Mucosa of descending colon (tissue), 3 donors: ENCODE measurements at regions not wholly inside any gene's neighbourhood (a gene's known extent, or its start where the extent isn't known, plus 50 kb on each side); places are given as distances from the start of the nearest gene placed in this dataset.
"Not testable (repeated sequence)": the region's sequence is repeated elsewhere in the genome, so short reads cannot be mapped to it uniquely, and the experiment has no call there.

Source experiments
- ATAC-seq: fragments of 200-7000 bp; cut with Tn5 transposase; one replicate; pipeline ENCODE4 v1.9.1; 2020; ENCODE audit warnings: mild to moderate bottlenecking, moderate library complexity
- DNase-seq, 3 donors: peaks; one replicate each; pipeline ENCODE4 v3.0.0-alpha.2; 2020
- H3K36me3 ChIP-seq: fragments of 200-600 bp; one replicate; pipeline ENCODE4 v1.8.0; 2021; ENCODE audit warnings: low read depth, mild to moderate bottlenecking
- H3K4me1 ChIP-seq: fragments of 200-600 bp; one replicate; pipeline ENCODE4 v1.8.0; 2021; ENCODE audit warnings: low read depth, mild to moderate bottlenecking
- H3K4me3 ChIP-seq: fragments of 200-600 bp; one replicate; pipeline ENCODE4 v1.8.0; 2021; ENCODE audit warnings: mild to moderate bottlenecking
- H3K9me3 ChIP-seq: fragments of 200-600 bp; one replicate; pipeline ENCODE4 v1.8.0; 2021; ENCODE audit warnings: mild to moderate bottlenecking
- CTCF ChIP-seq: fragments of 200-600 bp; IDR thresholded peaks from one replicate; pipeline ENCODE4 v1.8.0; 2022; ENCODE audit warnings: antibody characterized with exemption, mild to moderate bottlenecking
- intact Hi-C, 2 donors: fragments of 100-400 bp; cut with DNase I in 1 of 2; cut with micrococcal nuclease in 1 of 2; formaldehyde crosslinking; loops; one replicate each; pipeline versions ENCODE4 v1.11.0 to v1.11.1; 2022; cut with DNase I, micrococcal nuclease
- donor health status: DM: no; HTN: no; CAD: no; lungs with moderate emphysema.
- donor health status: DM: no; HTN: no; CAD: no.
- donor health status: DM: no; HTN: yes; CAD: no.

GRCh38 chr6:76771059-76771634 lies 692.1 kb downstream of the HTR1B start:
- DNase-seq (no peak), ATAC-seq (no peak)
- no peak overlapping the region for H3K4me3 ChIP-seq
- H3K4me1 ChIP-seq, result no peaks in the 10 kb centered on the region
- TF ChIP-seq CTCF, result no peak
- no peaks in the 10 kb centered on the region for H3K36me3 ChIP-seq
- no peaks in the 10 kb centered on the region for H3K9me3 ChIP-seq
- intact Hi-C loops, result no loop called here

GRCh38 chr6:76770281-76770680 lies 693.0 kb downstream of the HTR1B start:
- intact Hi-C loops, result no loop called here
- no peak for TF ChIP-seq CTCF
- no peak overlapping the region for H3K4me3 ChIP-seq
- H3K4me1 ChIP-seq, result no peaks in the 10 kb centered on the region
- H3K36me3 ChIP-seq, result no peaks in the 10 kb centered on the region
- no peak for DNase-seq
- H3K9me3 ChIP-seq, result no peaks in the 10 kb centered on the region
- no peak for ATAC-seq

GRCh38 chr6:76768556-76768955 lies 694.7 kb downstream of the HTR1B start:
- TF ChIP-seq CTCF, result no peak
- Histone ChIP-seq H3K4me3 (no peak overlapping the region), H3K4me1 (no peaks in the 10 kb centered on the region), H3K9me3 (no peaks in the 10 kb centered on the region), H3K36me3 (no peaks in the 10 kb centered on the region)
- intact Hi-C loops, result no loop called here
- no peak for ATAC-seq
- no peak for DNase-seq

GRCh38 chr6:76764057-76764456 lies 691.6 kb upstream of the IMPG1 start:
- peak; percentile 49 for ATAC-seq
- TF ChIP-seq CTCF, result no peak
- Histone ChIP-seq H3K4me3 (no peak overlapping the region), H3K9me3 (no peaks in the 10 kb centered on the region), H3K36me3 (no peaks in the 10 kb centered on the region), H3K4me1 (no peaks in the 10 kb centered on the region)
- no peak for DNase-seq
- intact Hi-C loops, result no loop called here

GRCh38 chr6:76752841-76753240 lies 680.4 kb upstream of the IMPG1 start:
- intact Hi-C loops, result no loop called here
- Histone ChIP-seq H3K4me1 (no peaks in the 10 kb centered on the region), H3K4me3 (no peak overlapping the region), H3K9me3 (no peaks in the 10 kb centered on the region), H3K36me3 (no peaks in the 10 kb centered on the region)
- no peak for ATAC-seq
- no peak for TF ChIP-seq CTCF
- no peak for DNase-seq

- H3K36me3 ChIP-seq, H3K4me1 ChIP-seq, intact Hi-C loops, H3K9me3 ChIP-seq, DNase-seq, ATAC-seq, H3K4me3 ChIP-seq: not testable (repeated sequence)
These were observed 672.9 kb upstream of the IMPG1 start for GRCh38 chr6:76745388-76745787.

GRCh38 chr6:76744151-76744720 lies 671.8 kb upstream of the IMPG1 start:
- H3K36me3 ChIP-seq, intact Hi-C loops, DNase-seq, H3K4me3 ChIP-seq, H3K9me3 ChIP-seq, ATAC-seq, H3K4me1 ChIP-seq: not testable (repeated sequence)
